ENCODE measurements at regions not wholly inside any gene's neighbourhood (a gene's known extent, or its start where the extent isn't known, plus 50 kb on each side); places are given as distances from the start of the nearest gene placed in this dataset.
"Not testable (repeated sequence)": the region's sequence is repeated elsewhere in the genome, so short reads cannot be mapped to it uniquely, and the experiment has no call there.

DNA sequence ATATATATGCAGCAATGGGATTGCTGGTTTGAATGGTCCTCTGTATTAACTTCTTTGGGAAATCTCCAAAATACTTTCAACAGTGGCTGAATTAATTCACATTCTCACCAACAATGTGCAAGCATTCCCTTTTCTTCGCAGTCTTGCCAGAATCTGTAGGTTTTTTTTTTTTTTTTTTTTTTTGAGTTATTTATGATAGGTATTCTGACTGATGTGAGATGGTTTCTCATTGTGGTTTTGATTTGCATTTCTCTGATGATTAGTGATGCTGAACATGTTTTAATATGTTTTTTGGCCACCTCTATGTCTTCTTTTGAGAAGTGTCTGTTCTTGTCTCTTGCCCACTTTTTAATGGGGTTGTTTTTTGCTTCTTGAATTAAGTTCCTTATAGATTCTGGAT, 2041.5 kb upstream of the PCDH20 start:
- H3K4me3 ChIP-seq (ENCODE audit: low read depth, low read length), result no peak overlapping the region
- TF ChIP-seq CTCF (IDR thresholded peaks at IDR 0.05; ENCODE audit: borderline replicate concordance, insufficient read depth, low read depth, low read length), result no peak

DNA sequence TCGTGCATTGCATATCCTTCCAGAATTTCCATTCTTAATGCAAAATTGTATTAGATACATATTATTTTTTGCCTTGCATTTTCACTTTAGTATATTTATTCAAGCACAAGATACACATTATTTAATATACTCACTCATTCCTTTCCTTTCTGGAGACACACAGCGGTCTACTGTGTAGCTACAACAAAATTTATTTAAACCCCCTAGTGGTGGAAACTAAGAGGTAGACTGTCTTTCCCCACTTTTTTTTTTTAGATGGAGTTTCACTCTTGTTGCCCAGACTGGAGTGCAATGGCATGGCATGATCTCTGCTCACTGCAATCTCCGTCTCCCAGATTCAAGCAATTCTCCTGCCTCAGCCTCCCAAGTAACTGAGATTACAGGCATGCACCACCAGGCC, 2040.3 kb upstream of the PCDH20 start:
- no peak for TF ChIP-seq CTCF (IDR thresholded peaks at IDR 0.05; ENCODE audit: borderline replicate concordance, insufficient read depth, low read depth, low read length)

DNA sequence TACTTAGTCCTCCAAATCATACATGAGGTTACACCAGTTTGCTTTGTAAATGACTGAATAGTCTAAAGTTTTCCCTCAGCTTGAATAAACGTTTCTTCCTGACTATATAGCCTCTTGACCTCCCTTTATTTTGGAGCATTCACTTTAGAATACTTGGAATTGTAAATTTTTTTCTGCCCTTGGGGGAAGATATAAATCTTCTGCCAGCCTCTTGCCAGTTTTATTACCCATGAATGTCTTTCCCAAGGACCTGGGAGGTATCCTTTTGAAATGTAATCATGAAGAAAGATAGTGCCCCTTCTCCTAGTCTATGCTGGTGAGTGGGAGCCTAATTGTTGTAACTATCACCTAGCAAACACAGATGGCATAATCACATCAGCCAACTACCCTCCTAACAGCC, 2033.9 kb upstream of the PCDH20 start:
- TF ChIP-seq CTCF (IDR thresholded peaks at IDR 0.05; ENCODE audit: borderline replicate concordance, insufficient read depth, low read depth, low read length), result no peak
- no peak overlapping the region for H3K4me3 ChIP-seq (ENCODE audit: low read depth, low read length)

More for the DNA sequence above, 2040.3 kb upstream of the PCDH20 start:
- no peak overlapping the region for H3K4me3 ChIP-seq (ENCODE audit: low read depth, low read length)

- TF ChIP-seq CTCF (IDR thresholded peaks at IDR 0.05; ENCODE audit: borderline replicate concordance, insufficient read depth, low read depth, low read length), result no peak
- no peak overlapping the region for H3K4me3 ChIP-seq (ENCODE audit: low read depth, low read length)
Observed at GRCh38 chr13:63448692-63449091, 2033.0 kb upstream of the PCDH20 start.

GRCh38 chr13:63446329-63446728, 2030.7 kb upstream of the PCDH20 start:
- no peak overlapping the region for H3K4me3 ChIP-seq (ENCODE audit: low read depth, low read length)
- no peak for TF ChIP-seq CTCF (IDR thresholded peaks at IDR 0.05; ENCODE audit: borderline replicate concordance, insufficient read depth, low read depth, low read length)

DNA sequence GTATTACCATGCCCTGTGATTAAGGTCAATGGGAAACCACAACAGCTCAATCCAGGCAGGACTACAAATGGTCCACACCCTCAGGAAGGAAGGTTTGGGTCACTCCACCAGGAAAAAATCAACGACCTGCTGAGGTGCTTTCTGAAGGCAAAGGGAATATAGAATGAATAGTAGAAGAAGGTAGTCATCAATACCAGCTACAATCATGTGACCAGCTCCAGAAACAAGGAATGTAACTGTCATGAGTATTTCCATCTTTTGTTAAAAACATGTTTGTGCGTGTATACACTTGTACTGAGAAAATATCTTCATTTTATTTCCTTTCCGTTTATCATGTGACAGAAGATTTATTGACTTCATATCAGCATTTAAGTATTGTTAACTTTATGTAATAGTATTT, 2028.6 kb upstream of the PCDH20 start:
- not testable (repeated sequence) for H3K4me3 ChIP-seq (ENCODE audit: low read depth, low read length)

DNA sequence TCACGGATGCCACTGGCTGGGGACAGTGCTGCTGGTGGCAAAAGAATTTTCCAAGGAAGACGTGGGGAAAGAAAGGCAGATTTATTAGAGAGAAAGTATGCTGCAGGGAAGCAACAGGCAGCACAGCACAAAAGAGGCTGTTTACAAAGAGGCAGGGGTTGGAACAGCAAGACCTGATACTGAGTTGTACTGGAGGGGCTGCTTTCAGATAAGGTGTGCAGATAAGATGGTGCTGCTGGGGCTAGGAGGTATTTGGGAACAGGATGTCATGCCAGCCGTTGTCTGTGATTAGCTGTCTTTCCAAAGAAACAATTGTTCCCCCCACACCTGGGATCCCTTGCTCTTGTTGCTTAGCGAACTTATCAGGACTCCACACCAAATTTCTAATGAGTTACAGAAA, 2023.3 kb upstream of the PCDH20 start:
- TF ChIP-seq CTCF (IDR thresholded peaks at IDR 0.05; ENCODE audit: borderline replicate concordance, insufficient read depth, low read depth, low read length), result no peak
- H3K4me3 ChIP-seq (ENCODE audit: low read depth, low read length), result no peak overlapping the region

DNA sequence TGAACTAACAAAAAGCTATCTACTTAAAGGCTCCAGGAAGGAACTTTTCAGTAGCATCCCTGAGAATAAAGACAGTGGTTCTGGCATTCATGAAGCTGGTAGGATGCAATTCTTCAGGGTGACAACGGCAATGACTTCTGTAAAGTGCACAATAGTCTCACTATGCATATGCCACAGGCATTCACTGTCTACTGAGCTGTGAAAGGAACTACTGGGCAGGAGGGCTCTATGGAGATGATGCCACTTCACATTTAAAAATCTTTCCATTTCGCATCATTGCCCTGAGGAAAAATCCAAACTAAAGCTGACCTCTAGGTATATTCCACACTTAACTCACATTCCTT, 2020.6 kb upstream of the PCDH20 start:
- TF ChIP-seq CTCF (IDR thresholded peaks at IDR 0.05; ENCODE audit: borderline replicate concordance, insufficient read depth, low read depth, low read length), result no peak
- no peak overlapping the region for H3K4me3 ChIP-seq (ENCODE audit: low read depth, low read length)
